A549 (cell line): ENCODE measurements at regions not wholly inside any gene's neighbourhood (a gene's known extent, or its start where the extent isn't known, plus 50 kb on each side); places are given as distances from the start of the nearest gene placed in this dataset.

Experiments
- ATAC-seq, 2 experiments: fragments of 200-7000 bp in 1 of 2; fragments of >200 bp in 1 of 2; cut with Nextera tagmentation in 1 of 2; cut with Tn5 transposase in 1 of 2; 3 replicates each; pipeline versions ENCODE4 v1.8.0 to v1.9.1; 2018 to 2020; ENCODE audit warnings: mild to moderate bottlenecking in 1 of 2, moderate library complexity in 1 of 2
- CTCF ChIA-PET: fragments of 300-600 bp; sonication (Branson Sonifier 250); formaldehyde crosslinking; extraction: SDS; loops from one replicate; lab custom pipeline; 2021; ENCODE audit warnings: antibody characterized with exemption, inconsistent platforms; lab: Yijun Ruan, JAX
- POLR2A ChIA-PET: fragments of 350-600 bp; formaldehyde crosslinking; extraction: SDS; loops from one replicate; lab custom pipeline; 2021; ENCODE audit warnings: antibody characterized with exemption, inconsistent platforms; lab: Yijun Ruan, JAX
- DNase-seq, 2 experiments: peaks; one replicate each; pipeline versions ENCODE4 v3.0.0 to v3.0.0-alpha.2; 2011 to 2016; ENCODE audit warnings: low read depth in 1 of 2, low spot score in 1 of 2
- FAIRE-seq: peaks from 2 replicates; lab custom pipeline; 2011; peaks lifted over from hg19 to GRCh38; lab: Jason Lieb, UNC
- H3K27ac ChIP-seq, 2 experiments: fragments of >200 bp; sonication (Bioruptor Twin); formaldehyde crosslinking; 3 replicates each; pipeline ENCODE4 v1.5.1; 2016 to 2017
- H3K4me1 ChIP-seq: fragments of >200 bp; sonication (Bioruptor Twin); formaldehyde crosslinking; 3 replicates; pipeline ENCODE4 v1.6.1; 2016
- H3K4me2 ChIP-seq: fragments of >200 bp; sonication (Bioruptor Twin); formaldehyde crosslinking; 3 replicates; pipeline ENCODE4 v1.6.1; 2016
- H3K4me3 ChIP-seq: fragments of >200 bp; sonication (Bioruptor Twin); formaldehyde crosslinking; 3 replicates; pipeline ENCODE4 v1.5.1; 2016
- H3K9me3 ChIP-seq: fragments of >200 bp; sonication (Bioruptor Twin); formaldehyde crosslinking; 3 replicates; pipeline ENCODE4 v1.6.1; 2016
- BHLHE40 ChIP-seq: IDR thresholded peaks from 2 replicates; pipeline ENCODE4 v1.6.1; 2012; ENCODE audit warnings: low read depth, low read length, inconsistent platforms
- CBX8 ChIP-seq: fragments of 200-600 bp; sonication (generic); IDR thresholded peaks from 2 replicates; pipeline ENCODE4 v1.6.1; 2016
- CHD2 ChIP-seq: fragments of 150-350 bp; IDR thresholded peaks from 2 replicates; pipeline ENCODE4 v1.6.1; 2014; ENCODE audit warnings: low read length; ENCODE audit not compliant: partially characterized antibody
- FOXS1 ChIP-seq: fragments of 250-450 bp; sonication (Bioruptor Pico); IDR thresholded peaks from 2 replicates; pipeline ENCODE4 v1.5.0; 2020; ENCODE audit warnings: mild to moderate bottlenecking, moderate library complexity
- GATA3 ChIP-seq: IDR thresholded peaks from 2 replicates; pipeline ENCODE4 v1.6.1; 2012; ENCODE audit warnings: borderline replicate concordance
- HEYL ChIP-seq: fragments of 250-450 bp; sonication (Bioruptor Pico); IDR thresholded peaks from 2 replicates; pipeline ENCODE4 v1.8.0; 2021; ENCODE audit warnings: mild to moderate bottlenecking, moderate library complexity
- JUN ChIP-seq, 2 experiments: fragments of >200 bp; sonication (Bioruptor Twin); formaldehyde crosslinking; IDR thresholded peaks; 2 replicates in 1 of 2; 3 replicates in 1 of 2; pipeline ENCODE4 v1.6.1; 2016 to 2017
- MAFK ChIP-seq: fragments of 450-650 bp; IDR thresholded peaks from 2 replicates; pipeline ENCODE4 v1.6.1; 2014; ENCODE audit not compliant: partially characterized antibody
- MAZ ChIP-seq: fragments of 150-350 bp; IDR thresholded peaks from 2 replicates; pipeline ENCODE4 v1.6.1; 2014; ENCODE audit warnings: antibody characterized with exemption, low read depth, low read length, borderline replicate concordance
- MYC ChIP-seq: IDR thresholded peaks from 2 replicates; pipeline ENCODE4 v1.6.1; 2012; ENCODE audit warnings: mild to moderate bottlenecking, inconsistent platforms, low read length, improper control_type of control experiment, borderline replicate concordance
- POLR2A ChIP-seq: IDR thresholded peaks from 2 replicates; pipeline ENCODE4 v1.6.1; 2012; ENCODE audit warnings: mild to moderate bottlenecking, low read length
- RCOR1 ChIP-seq: fragments of 150-350 bp; IDR thresholded peaks from 2 replicates; pipeline ENCODE4 v1.6.1; 2014; ENCODE audit warnings: antibody characterized with exemption, low read length, low read depth
- RNF2 ChIP-seq: fragments of 200-600 bp; sonication (generic); IDR thresholded peaks from 2 replicates; pipeline ENCODE4 v1.6.1; 2016; ENCODE audit warnings: low read depth, mild to moderate bottlenecking, antibody characterized with exemption, moderate library complexity, borderline replicate concordance
- SREBF2 ChIP-seq: fragments of 450-650 bp; IDR thresholded peaks from 2 replicates; pipeline ENCODE4 v1.6.1; 2014; ENCODE audit warnings: mild to moderate bottlenecking, moderate library complexity
- TP53 ChIP-seq: fragments of 250-450 bp; sonication (Bioruptor Pico); IDR thresholded peaks from 2 replicates; pipeline ENCODE4 v1.5.0; 2021; ENCODE audit warnings: mild to moderate bottlenecking, moderate library complexity
- ZC3H11A ChIP-seq: fragments of 450-650 bp; IDR thresholded peaks from 2 replicates; pipeline ENCODE4 v1.6.1; 2014; ENCODE audit warnings: antibody characterized with exemption, mild to moderate bottlenecking
- ZFP36 ChIP-seq: fragments of 450-650 bp; IDR thresholded peaks from 2 replicates; pipeline ENCODE4 v1.6.1; 2014; ENCODE audit warnings: borderline replicate concordance; ENCODE audit not compliant: partially characterized antibody
- ZSCAN20 ChIP-seq: fragments of 250-450 bp; sonication (Bioruptor Pico); IDR thresholded peaks from 2 replicates; pipeline ENCODE4 v1.8.0; 2022; ENCODE audit warnings: mild to moderate bottlenecking, moderate library complexity
- WGBS: methylation state at CpG from one replicate; pipeline ENCODE4 v1.1.6; 2017; ENCODE audit errors: missing lambda C conversion rate; 5-methylcytosine and 5-hydroxymethylcytosine counted together
- TF ChIP-seq, protein P1 (sequence below): IDR thresholded peaks from 2 replicates; pipeline ENCODE4 v1.6.1; 2012
- TF ChIP-seq, protein P2 (sequence below): fragments of >200 bp; sonication (Bioruptor Twin); formaldehyde crosslinking; IDR thresholded peaks from 3 replicates; pipeline ENCODE4 v1.5.1; 2016
- TF ChIP-seq, protein P3 (sequence below): IDR thresholded peaks from 2 replicates; pipeline ENCODE4 v1.6.1; 2012
- TF ChIP-seq, protein P4 (sequence below): IDR thresholded peaks from 2 replicates; pipeline ENCODE4 v1.6.1; 2012; ENCODE audit warnings: low read depth, borderline replicate concordance
- TF ChIP-seq, protein P5 (sequence below): fragments of 150-350 bp; IDR thresholded peaks from 2 replicates; pipeline ENCODE4 v1.6.1; 2014; ENCODE audit warnings: low read depth, mild to moderate bottlenecking, low read length
- TF ChIP-seq, protein P6 (sequence below): fragments of 200-600 bp; sonication (generic); IDR thresholded peaks from 2 replicates; pipeline ENCODE4 v1.6.1; 2016; ENCODE audit warnings: antibody characterized with exemption, mild to moderate bottlenecking, moderate library complexity
- TF ChIP-seq, protein P7 (sequence below): fragments of >200 bp; sonication (Bioruptor Twin); formaldehyde crosslinking; IDR thresholded peaks from 2 replicates; pipeline ENCODE4 v1.6.1; 2016

DNA sequence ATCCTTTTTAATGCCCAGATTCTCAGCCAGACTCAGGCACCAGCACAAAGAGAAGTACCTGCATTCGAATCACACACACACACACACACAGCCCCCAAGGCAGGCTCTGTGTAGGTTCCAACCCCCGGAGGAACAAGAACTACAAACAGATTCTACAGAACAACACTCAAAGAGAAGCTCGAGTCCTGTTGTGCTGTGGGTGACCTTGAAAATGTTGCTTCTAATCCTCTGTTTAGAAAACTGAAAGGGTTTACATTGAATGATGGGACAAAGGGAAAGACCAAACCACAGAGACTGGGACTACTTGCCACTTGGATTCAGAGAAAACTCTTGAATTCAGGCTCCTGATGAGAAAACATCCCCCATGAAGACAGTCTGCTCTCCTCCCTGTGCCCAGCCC lies 568.8 kb upstream of the C16orf82 start:
- H3K4me3 ChIP-seq: no peak overlapping the region
- WGBS: 9% methylated on average over 3 of the region's 3 CpGs
- H3K9me3 ChIP-seq: no peaks in the 10 kb centered on the region
- CTCF ChIA-PET: no interaction called here
- no peak for FAIRE-seq
- POLR2A ChIA-PET: no interaction called here
- H3K27ac ChIP-seq: no peak overlapping the region
- TF ChIP-seq, protein P1, sequence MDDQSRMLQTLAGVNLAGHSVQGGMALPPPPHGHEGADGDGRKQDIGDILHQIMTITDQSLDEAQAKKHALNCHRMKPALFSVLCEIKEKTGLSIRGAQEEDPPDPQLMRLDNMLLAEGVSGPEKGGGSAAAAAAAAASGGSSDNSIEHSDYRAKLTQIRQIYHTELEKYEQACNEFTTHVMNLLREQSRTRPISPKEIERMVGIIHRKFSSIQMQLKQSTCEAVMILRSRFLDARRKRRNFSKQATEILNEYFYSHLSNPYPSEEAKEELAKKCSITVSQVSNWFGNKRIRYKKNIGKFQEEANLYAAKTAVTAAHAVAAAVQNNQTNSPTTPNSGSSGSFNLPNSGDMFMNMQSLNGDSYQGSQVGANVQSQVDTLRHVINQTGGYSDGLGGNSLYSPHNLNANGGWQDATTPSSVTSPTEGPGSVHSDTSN: no peak
- no peak for TF ChIP-seq CHD2
- TF ChIP-seq ZSCAN20 (CRISPR knock-in tag): no peak
- no peak for TF ChIP-seq CBX8
- no peak for TF ChIP-seq TP53 (CRISPR knock-in tag)
- no peak for TF ChIP-seq JUN (IDR thresholded peaks at IDR 0.05)
- TF ChIP-seq SREBF2: no peak
- no peak for TF ChIP-seq MAFK
- TF ChIP-seq, protein P2, sequence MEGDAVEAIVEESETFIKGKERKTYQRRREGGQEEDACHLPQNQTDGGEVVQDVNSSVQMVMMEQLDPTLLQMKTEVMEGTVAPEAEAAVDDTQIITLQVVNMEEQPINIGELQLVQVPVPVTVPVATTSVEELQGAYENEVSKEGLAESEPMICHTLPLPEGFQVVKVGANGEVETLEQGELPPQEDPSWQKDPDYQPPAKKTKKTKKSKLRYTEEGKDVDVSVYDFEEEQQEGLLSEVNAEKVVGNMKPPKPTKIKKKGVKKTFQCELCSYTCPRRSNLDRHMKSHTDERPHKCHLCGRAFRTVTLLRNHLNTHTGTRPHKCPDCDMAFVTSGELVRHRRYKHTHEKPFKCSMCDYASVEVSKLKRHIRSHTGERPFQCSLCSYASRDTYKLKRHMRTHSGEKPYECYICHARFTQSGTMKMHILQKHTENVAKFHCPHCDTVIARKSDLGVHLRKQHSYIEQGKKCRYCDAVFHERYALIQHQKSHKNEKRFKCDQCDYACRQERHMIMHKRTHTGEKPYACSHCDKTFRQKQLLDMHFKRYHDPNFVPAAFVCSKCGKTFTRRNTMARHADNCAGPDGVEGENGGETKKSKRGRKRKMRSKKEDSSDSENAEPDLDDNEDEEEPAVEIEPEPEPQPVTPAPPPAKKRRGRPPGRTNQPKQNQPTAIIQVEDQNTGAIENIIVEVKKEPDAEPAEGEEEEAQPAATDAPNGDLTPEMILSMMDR: no peak
- no peak overlapping the region for H3K4me2 ChIP-seq
- H3K4me1 ChIP-seq: no peaks in the 10 kb centered on the region
- no peak for ATAC-seq
- no peak for DNase-seq

DNA sequence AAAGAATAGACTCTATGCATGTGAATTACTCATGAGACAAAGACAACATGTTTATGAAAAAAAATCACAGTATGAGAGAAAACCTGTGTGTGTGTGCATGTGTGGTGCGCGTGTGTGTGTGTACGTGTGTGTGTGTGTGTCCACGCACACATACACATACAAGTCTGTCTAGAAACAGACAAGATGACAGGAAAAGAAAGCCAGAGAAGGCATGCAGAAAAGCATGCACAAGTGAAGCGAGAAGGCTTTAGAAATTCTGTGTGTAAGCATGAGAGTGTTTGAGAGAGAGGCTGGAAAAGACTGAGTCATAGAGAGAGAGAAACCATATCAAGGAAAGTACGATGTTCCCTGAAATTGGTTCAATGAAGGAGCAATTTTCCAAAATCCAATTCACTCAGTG lies 566.4 kb upstream of the C16orf82 start:
- H3K9me3 ChIP-seq: no peaks in the 10 kb centered on the region
- ATAC-seq: no peak
- no peak overlapping the region for H3K4me2 ChIP-seq
- ChIA-PET CTCF (no interaction called here), POLR2A (no interaction called here)
- 20% methylated on average over 6 of the region's 6 CpGs for WGBS
- no peaks in the 10 kb centered on the region for H3K4me1 ChIP-seq
- FAIRE-seq: no peak
- TF ChIP-seq ZFP36: no peak
- no peak for TF ChIP-seq RCOR1
- no peak for TF ChIP-seq FOXS1 (CRISPR knock-in tag)
- no peak for TF ChIP-seq ZC3H11A
- no peak for TF ChIP-seq MAZ
- no peak for TF ChIP-seq POLR2A
- TF ChIP-seq, protein P3, sequence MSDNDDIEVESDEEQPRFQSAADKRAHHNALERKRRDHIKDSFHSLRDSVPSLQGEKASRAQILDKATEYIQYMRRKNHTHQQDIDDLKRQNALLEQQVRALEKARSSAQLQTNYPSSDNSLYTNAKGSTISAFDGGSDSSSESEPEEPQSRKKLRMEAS: no peak
- H3K27ac ChIP-seq: no peak overlapping the region
- DNase-seq: no peak
- H3K4me3 ChIP-seq: no peak overlapping the region

DNA sequence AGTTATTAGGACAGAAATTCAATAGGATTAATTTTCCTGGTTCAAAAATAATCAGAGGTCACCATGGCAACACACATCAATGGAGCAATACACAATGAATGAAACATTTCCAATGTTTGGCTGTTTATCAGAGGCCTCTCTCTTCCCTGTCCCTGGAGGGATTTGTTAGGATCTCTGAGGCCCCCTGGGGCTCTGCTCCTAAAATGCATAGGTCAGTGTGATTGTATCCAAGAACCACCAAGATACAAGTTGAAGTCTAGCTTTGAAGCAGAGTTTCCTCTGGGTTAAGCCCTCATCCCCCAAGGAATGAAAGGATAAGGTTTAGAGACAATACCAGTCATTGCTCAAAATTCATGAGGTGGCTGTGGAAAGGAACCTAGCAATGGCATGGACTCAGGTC lies 561.2 kb upstream of the C16orf82 start:
- H3K9me3 ChIP-seq: no peaks in the 10 kb centered on the region
- no peak for DNase-seq
- no peak for FAIRE-seq
- H3K4me3 ChIP-seq: no peak overlapping the region
- no peak overlapping the region for H3K27ac ChIP-seq
- no peak for ATAC-seq
- H3K4me1 ChIP-seq: no peaks in the 10 kb centered on the region
- ChIA-PET CTCF (no interaction called here), POLR2A (no interaction called here)
- H3K4me2 ChIP-seq: no peak overlapping the region
- TF ChIP-seq, protein P4, sequence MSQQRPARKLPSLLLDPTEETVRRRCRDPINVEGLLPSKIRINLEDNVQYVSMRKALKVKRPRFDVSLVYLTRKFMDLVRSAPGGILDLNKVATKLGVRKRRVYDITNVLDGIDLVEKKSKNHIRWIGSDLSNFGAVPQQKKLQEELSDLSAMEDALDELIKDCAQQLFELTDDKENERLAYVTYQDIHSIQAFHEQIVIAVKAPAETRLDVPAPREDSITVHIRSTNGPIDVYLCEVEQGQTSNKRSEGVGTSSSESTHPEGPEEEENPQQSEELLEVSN: no peak
- TF ChIP-seq, protein P5, sequence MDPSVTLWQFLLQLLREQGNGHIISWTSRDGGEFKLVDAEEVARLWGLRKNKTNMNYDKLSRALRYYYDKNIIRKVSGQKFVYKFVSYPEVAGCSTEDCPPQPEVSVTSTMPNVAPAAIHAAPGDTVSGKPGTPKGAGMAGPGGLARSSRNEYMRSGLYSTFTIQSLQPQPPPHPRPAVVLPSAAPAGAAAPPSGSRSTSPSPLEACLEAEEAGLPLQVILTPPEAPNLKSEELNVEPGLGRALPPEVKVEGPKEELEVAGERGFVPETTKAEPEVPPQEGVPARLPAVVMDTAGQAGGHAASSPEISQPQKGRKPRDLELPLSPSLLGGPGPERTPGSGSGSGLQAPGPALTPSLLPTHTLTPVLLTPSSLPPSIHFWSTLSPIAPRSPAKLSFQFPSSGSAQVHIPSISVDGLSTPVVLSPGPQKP: no peak
- TF ChIP-seq JUN (IDR thresholded peaks at IDR 0.05): no peak
- no peak for TF ChIP-seq CBX8
- TF ChIP-seq, protein P6, sequence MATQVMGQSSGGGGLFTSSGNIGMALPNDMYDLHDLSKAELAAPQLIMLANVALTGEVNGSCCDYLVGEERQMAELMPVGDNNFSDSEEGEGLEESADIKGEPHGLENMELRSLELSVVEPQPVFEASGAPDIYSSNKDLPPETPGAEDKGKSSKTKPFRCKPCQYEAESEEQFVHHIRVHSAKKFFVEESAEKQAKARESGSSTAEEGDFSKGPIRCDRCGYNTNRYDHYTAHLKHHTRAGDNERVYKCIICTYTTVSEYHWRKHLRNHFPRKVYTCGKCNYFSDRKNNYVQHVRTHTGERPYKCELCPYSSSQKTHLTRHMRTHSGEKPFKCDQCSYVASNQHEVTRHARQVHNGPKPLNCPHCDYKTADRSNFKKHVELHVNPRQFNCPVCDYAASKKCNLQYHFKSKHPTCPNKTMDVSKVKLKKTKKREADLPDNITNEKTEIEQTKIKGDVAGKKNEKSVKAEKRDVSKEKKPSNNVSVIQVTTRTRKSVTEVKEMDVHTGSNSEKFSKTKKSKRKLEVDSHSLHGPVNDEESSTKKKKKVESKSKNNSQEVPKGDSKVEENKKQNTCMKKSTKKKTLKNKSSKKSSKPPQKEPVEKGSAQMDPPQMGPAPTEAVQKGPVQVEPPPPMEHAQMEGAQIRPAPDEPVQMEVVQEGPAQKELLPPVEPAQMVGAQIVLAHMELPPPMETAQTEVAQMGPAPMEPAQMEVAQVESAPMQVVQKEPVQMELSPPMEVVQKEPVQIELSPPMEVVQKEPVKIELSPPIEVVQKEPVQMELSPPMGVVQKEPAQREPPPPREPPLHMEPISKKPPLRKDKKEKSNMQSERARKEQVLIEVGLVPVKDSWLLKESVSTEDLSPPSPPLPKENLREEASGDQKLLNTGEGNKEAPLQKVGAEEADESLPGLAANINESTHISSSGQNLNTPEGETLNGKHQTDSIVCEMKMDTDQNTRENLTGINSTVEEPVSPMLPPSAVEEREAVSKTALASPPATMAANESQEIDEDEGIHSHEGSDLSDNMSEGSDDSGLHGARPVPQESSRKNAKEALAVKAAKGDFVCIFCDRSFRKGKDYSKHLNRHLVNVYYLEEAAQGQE: no peak
- no peak for TF ChIP-seq ZFP36
- TF ChIP-seq BHLHE40: no peak
- no peak for TF ChIP-seq ZC3H11A
- TF ChIP-seq RNF2: no peak
- TF ChIP-seq HEYL: no peak
- TF ChIP-seq, protein P3: no peak
- TF ChIP-seq, protein P7, sequence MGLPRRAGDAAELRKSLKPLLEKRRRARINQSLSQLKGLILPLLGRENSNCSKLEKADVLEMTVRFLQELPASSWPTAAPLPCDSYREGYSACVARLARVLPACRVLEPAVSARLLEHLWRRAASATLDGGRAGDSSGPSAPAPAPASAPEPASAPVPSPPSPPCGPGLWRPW: no peak
- TF ChIP-seq MAFK: no peak
- TF ChIP-seq GATA3: no peak
- no peak for TF ChIP-seq MYC
